Osteoblast (primary cell): ENCODE measurements at regions not wholly inside any gene's neighbourhood (a gene's known extent, or its start where the extent isn't known, plus 50 kb on each side); places are given as distances from the start of the nearest gene placed in this dataset.
"Not testable (repeated sequence)": the region's sequence is repeated elsewhere in the genome, so short reads cannot be mapped to it uniquely, and the experiment has no call there.

Experiments
- DNase-seq: peaks from one replicate; pipeline ENCODE4 v3.0.0; 2011; ENCODE audit warnings: low spot score, mixed read lengths; ENCODE audit not compliant: insufficient read length; ENCODE audit errors: missing footprints
- H2AFZ ChIP-seq: 2 replicates; pipeline ENCODE4 v1.6.0; 2011; ENCODE audit warnings: mild to moderate bottlenecking, low read length
- H3K27ac ChIP-seq: 2 replicates; pipeline ENCODE4 v1.5.1; 2011; ENCODE audit warnings: mild to moderate bottlenecking, low read depth, low read length, moderate library complexity
- H3K27me3 ChIP-seq: 2 replicates; pipeline ENCODE4 v1.6.0; 2012; ENCODE audit warnings: mild to moderate bottlenecking, control low read depth, inconsistent platforms, low read length, moderate library complexity; ENCODE audit not compliant: insufficient read depth
- H3K36me3 ChIP-seq: 2 replicates; pipeline ENCODE4 v1.5.1; 2011; ENCODE audit warnings: mild to moderate bottlenecking, low read length, control low read depth, moderate library complexity; ENCODE audit not compliant: insufficient read depth
- H3K4me1 ChIP-seq: 2 replicates; pipeline ENCODE4 v1.5.1; 2011; ENCODE audit warnings: mild to moderate bottlenecking, low read length, control low read depth, moderate library complexity; ENCODE audit not compliant: insufficient read depth
- H3K4me2 ChIP-seq: 2 replicates; pipeline ENCODE4 v1.6.0; 2011; ENCODE audit warnings: mild to moderate bottlenecking, low read length; ENCODE audit not compliant: insufficient read depth
- H3K4me3 ChIP-seq: fragments of 200-600 bp; sonication (generic); 3 replicates; pipeline ENCODE4 v1.5.1; 2012; ENCODE audit warnings: mild to moderate bottlenecking, low read length, inconsistent platforms; ENCODE audit not compliant: insufficient read depth
- H3K79me2 ChIP-seq: 2 replicates; pipeline ENCODE4 v1.6.0; 2012; ENCODE audit warnings: mild to moderate bottlenecking, low read length, control low read depth, inconsistent platforms; ENCODE audit not compliant: insufficient read depth
- H3K9me3 ChIP-seq: 2 replicates; pipeline ENCODE4 v1.5.1; 2011; ENCODE audit warnings: low read depth, low read length, control low read depth
- H4K20me1 ChIP-seq: 2 replicates; pipeline ENCODE4 v1.6.0; 2012; ENCODE audit warnings: mild to moderate bottlenecking, low read length, control low read depth; ENCODE audit not compliant: insufficient read depth
- CTCF ChIP-seq: IDR thresholded peaks from 2 replicates; pipeline ENCODE4 v1.5.1; 2011; ENCODE audit warnings: mild to moderate bottlenecking, low read depth, low read length, moderate library complexity; ENCODE audit errors: extremely low read depth

GRCh38 chr7:91720260-91720937 lies 160.1 kb downstream of the MTERF1 start:
- peaks cover 20% of the 10 kb centered on the region for H3K4me1 ChIP-seq
- no peak for TF ChIP-seq CTCF

DNA sequence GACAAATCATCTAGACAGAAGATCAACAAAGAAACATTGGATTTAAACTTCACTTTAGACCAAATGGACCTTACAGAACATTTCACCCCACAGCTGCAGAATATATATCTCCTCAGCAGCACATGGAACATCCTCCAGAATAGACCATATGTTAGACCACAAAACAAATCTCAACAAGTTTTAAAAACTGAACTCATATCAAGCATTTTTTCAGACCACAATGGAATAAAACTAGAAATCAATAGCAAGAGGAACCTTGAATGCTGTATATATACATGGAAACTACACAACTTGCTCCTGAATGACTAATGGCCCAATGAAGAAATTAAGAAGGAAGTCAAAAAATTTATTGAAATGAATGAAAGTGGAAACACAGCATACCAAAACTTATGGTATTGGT lies 157.7 kb downstream of the MTERF1 start:
- Histone ChIP-seq H3K36me3 (no peaks in the 10 kb centered on the region), H3K27ac (no peak overlapping the region), H2AFZ (no peak overlapping the region), H3K79me2 (no peaks in the 10 kb centered on the region), H3K4me1 (peaks cover 14% of the 10 kb centered on the region), H3K27me3 (no peaks in the 10 kb centered on the region), H3K4me3 (no peak overlapping the region), H3K9me3 (no peaks in the 10 kb centered on the region), H4K20me1 (no peaks in the 10 kb centered on the region), H3K4me2 (no peak overlapping the region)
- TF ChIP-seq CTCF, result no peak
- no peak for DNase-seq

More at GRCh38 chr7:91720260-91720937, 160.1 kb downstream of the MTERF1 start:
- Histone ChIP-seq H3K27me3 (no peaks in the 10 kb centered on the region), H3K4me2 (no peak overlapping the region), H3K9me3 (no peaks in the 10 kb centered on the region), H2AFZ (no peak overlapping the region), H3K36me3 (no peaks in the 10 kb centered on the region), H3K79me2 (no peaks in the 10 kb centered on the region), H3K4me3 (no peak overlapping the region), H4K20me1 (no peaks in the 10 kb centered on the region), H3K27ac (no peak overlapping the region)
- DNase-seq, result no peak

DNA sequence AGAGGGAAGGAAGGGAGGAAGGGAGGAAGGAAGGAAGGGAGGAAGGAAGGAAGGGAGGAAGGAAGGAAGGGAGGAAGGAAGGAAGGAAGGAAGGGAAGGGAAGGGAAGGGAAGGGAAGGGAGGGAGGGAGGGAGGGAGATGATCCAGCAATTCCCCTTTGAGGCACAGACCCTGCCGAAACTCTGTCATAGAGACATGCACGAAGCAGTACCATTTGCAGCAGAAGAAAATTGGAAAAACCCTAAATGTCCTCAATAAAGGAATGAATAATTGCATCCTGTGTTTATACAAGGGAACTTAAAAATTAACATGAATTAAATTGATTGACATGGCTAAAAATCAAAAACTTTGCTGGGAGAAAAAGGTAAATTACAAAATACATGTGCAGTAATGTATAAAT lies 151.5 kb downstream of the MTERF1 start:
- H3K4me3 ChIP-seq, H4K20me1 ChIP-seq, H3K79me2 ChIP-seq, H2AFZ ChIP-seq, H3K27ac ChIP-seq, H3K4me2 ChIP-seq, H3K4me1 ChIP-seq, H3K36me3 ChIP-seq, H3K9me3 ChIP-seq, DNase-seq, H3K27me3 ChIP-seq: not testable (repeated sequence)

DNA sequence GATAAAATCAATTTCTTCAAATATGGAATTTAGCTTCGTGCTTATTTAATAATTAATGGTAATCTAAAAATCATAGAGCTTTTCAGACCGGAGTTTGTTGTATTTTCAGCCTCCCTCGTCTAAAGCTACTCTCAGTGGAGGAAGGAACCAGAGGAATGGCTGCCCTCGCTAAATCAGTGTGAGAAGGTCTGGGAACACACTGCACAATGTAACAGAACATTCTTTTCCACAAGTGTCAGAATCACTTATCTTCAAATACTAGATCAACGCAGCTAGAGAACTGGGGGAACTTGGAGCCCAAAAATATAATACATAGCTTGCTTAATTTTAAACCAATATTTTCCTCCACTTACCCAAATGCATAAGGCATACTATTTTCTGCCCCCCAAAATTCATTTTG lies 148.5 kb downstream of the MTERF1 start:
- DNase-seq, result no peak
- Histone ChIP-seq H3K79me2 (no peaks in the 10 kb centered on the region), H3K36me3 (no peaks in the 10 kb centered on the region), H3K9me3 (no peaks in the 10 kb centered on the region), H3K27ac (no peak overlapping the region), H2AFZ (no peak overlapping the region), H3K27me3 (no peaks in the 10 kb centered on the region), H4K20me1 (no peaks in the 10 kb centered on the region), H3K4me1 (no peaks in the 10 kb centered on the region), H3K4me3 (no peak overlapping the region), H3K4me2 (no peak overlapping the region)
- TF ChIP-seq CTCF, result no peak
